G401.6 (cell line): ENCODE measurements at regions not wholly inside any gene's neighbourhood (a gene's known extent, or its start where the extent isn't known, plus 50 kb on each side); places are given as distances from the start of the nearest gene placed in this dataset.

Experiments used
- FAIRE-seq: peaks from 2 replicates; lab custom pipeline; 2012; peaks lifted over from hg19 to GRCh38; lab: Jason Lieb, UNC

DNA sequence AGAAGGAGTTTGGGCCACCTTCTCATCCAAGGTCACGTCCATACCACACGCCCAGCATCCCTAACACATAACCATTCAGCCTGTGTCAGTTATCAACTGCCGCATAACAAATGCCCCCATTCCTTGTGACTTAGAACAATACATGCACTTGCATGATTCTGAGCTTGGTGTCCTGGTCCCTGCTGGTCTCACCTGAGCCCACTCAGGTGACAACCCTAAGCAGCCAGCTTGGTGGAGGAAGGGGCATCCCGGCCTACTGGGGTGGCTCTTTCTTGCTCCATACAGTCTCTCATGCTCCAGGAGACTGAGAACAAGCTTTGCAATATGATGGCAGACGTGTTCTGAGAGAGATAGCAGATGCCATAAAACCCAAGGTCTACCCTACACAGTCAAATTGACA is 1276.9 kb downstream of the TBC1D22A start:
- FAIRE-seq: no peak

DNA sequence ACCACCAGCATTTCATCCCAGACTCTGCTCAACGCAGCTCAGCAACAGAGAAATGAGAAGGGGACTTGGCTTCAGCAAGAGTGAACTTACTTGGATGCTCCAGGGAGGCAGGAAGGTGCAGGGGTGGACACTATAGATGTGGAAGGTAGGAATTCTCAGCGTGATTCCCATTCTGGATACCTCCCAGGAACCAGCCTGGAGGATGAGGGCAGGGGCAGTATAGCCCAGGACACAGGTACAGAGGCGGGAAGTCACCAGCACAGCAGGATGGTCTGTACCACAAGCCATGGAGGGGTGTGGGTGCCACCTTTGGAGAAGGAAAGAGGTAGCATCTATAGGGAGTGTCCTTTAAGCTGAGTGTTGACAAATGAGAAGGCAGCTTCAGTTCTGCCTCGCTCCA is 1275.2 kb downstream of the TBC1D22A start:
- no peak for FAIRE-seq

DNA sequence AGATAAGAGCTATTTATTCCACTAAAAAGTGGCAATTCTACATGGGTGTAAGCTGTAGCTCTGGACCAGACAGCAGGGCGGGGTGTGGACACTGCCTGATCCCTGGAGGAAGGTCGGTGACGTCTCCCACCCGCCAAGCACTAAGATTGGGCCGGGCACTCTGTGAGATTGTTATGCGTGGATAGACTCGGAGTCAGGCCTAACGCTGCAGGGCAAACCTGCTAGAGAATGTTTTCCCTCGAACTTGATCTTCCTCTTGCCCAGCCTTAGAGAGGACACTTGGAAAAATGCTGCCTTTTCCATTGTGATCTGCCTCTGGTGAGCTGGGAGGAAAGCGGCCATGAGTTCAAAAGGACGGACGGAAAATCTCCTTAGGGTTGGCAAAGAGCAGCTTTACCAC is 1273.4 kb downstream of the TBC1D22A start:
- no peak for FAIRE-seq

DNA sequence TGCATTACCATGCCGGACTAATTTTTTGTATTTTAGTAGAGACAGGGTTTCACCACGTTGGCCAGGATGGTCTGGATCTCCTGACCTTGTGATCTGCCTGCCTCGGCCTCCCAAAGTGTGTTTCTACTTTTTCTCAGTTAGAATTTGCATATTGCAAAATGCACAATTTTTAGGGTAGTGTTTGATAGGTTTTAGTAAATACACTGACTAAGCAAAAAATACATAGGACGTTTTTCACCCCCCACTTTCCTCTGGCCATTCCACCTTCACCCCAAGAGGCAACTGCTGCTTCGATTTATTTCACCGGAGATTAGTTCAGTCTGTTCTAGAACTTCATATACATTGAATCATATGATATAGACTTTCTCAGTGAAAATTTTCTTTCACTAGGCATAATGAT is 1269.1 kb downstream of the TBC1D22A start:
- no peak for FAIRE-seq

DNA sequence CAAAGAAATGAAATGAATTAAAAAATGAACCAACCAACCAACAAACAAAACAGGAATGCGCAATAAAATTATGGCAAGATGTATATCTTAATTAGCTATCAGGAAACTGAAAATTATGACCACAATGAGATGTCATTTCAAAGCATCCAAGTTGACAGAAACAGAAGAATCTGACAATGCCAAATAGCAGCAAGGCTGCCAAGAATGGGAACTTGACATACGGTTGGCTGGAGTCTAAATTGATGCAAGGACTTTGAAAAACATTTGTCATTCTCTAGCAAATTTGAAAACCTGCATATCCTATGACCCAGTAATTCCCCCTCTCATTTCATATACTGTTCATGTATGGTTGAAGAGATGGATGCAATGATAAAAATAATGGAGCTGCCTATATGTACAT is 1262.6 kb downstream of the TBC1D22A start:
- FAIRE-seq: no peak

DNA sequence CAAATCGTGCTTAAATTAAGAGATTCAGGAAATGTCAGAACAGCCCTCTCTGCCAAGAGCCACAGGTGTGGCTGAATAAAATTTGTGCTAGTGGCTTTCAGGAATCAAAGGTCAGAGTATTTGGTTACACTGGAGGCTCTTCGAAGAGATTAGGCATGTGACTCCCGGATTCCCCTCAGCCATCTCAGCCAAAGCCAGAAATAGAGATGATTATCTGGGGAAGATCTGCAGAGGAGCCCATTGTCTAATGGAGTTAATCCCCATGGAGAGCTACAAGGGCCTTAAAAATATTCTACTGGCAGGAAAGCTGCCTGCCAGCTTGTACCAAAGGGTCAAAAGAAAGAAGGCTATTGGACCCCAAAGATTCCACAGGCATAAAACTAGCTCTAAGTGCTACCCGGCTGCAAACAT is 1259.5 kb downstream of the TBC1D22A start:
- FAIRE-seq: no peak

DNA sequence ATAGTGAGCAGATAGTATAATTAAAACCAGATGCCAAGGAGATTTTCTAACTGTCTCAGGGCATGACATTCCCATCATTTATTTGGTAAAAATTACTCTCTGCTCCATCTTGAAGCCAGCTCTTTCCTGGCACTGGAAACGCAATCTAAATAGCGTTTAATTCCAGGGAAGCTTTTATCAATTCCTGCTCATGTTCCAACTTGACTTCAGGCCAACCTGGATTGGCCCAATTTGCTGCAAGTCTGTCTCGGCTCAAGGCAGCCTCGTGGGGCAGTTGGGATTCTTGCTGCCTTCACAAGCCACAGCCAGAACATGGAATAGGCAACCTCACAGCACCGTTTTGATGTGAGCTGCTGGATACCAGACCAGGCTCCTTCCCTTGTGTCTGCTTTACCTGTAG is 1255.9 kb downstream of the TBC1D22A start:
- no peak for FAIRE-seq

DNA sequence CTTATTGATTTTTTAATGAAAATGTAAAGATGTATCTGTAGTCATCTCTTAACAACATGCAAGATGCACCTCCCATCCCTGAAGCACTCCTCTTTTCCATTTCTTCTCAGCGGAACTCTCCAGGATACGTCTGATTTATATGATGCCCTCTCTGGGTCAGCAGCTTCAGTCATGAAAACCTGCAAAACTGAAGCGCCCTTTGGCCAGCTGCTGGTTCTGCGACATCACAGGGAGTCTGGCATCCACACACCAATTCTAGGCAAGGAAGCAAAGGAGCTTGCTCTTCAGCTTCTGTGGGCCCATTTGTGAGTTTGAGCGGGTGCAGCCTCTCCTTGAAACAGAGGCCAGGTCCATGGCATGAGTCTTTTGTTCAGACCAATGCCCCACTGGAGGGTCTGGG is 1253.3 kb downstream of the TBC1D22A start:
- no peak for FAIRE-seq

DNA sequence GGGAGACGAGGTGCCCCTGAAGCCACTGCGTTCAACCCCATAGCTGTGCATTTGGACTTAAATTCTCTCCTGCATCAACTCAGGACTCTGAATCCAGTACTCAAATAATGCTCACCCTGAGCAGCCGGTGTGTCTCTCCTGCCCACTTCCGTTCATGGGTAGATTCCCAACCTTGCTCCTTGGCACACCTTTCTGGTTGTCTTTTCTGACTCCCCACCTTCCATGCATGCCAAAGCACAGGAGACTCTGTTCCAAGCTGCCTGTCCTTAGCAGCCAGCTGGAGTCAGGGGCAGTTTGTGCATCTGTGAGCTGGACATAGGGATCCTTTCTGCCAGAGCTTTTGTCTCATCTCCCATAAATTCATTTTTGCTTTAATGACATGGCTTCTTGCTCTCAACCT is 1242.5 kb downstream of the TBC1D22A start:
- no peak for FAIRE-seq

DNA sequence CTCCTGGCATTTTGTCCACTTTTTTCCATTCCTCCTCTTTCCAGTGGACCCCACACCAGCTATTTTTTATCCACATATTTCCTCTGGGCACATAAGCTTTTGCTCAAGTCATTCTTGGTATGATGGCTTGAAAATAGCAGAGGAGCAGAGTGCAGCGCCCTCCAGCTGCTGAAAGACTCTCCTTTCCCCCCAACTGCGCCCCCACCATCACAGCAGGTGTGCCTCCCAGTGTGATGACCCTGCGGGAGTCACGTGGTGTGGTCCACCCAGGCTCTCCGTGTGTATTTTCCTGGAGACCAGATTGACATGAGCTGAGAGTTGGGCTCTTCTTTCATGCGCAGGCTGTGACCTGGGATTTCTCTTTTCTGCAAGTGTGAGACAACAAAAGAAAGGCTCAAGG is 1241.6 kb downstream of the TBC1D22A start:
- FAIRE-seq: no peak

DNA sequence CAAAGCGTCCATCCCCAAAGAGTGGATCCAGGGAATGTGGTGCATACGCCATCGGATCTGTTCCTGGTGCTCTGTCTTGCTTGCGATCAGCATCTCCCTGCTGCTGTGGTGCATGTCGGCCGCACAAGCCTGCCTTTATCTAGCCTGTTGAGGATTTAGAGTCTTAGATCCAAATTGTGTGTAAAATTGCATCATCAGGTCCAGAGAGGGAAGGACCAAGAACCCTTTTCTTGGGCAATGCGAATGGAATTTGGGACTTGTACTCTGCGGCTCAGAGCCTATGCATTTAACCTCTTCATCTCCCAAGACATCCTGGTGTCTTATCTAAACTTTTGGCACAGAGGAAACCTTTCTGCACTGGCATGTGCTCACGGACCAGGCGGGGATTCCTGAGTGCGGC is 1238.7 kb downstream of the TBC1D22A start:
- no peak for FAIRE-seq

DNA sequence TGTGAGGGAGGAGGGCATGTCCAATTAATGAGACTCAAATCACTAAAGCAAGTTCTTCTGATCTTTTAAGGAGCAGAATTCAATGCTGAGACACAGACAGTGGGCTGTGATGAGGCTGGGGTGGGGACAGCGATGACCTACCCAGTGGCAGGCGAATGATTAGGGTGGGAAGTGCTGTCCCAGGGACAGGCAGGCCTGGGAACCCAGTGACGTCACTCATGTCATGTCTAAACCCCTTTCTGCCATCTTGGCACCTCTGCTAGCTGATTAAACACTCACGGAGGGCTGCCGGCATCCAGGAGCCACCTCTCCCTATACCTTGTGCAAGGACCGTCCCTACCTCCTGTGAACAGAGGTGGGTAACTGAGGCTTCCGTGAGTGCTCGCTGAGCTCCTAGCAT is 1235.2 kb downstream of the TBC1D22A start:
- FAIRE-seq: no peak

DNA sequence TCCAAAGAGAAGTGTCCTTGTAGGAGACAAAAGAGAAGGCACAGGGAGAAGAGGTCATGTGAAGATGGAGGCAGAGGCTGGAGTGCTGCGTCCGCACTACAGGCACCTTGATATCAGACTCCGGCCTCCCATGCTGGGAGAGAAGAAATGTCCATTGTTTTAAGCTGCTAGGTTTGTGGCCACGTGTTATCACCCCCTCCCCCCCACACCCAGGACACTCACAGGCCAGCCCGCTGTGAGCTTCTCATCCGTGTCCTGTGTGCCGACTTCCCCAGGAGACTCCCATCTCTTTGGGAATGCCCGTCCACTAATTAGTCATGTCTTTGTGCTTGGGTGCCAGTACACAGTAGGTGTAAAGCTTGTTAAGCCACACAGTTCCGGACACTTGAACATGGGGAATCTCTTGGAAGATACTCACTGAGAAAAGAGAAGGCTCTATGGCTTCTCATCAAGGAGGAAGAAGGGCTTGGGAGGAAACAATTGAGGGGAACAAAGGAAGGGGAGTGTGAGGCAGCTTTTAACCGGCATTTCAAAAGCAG is 1234.7 kb downstream of the TBC1D22A start:
- FAIRE-seq: no peak

DNA sequence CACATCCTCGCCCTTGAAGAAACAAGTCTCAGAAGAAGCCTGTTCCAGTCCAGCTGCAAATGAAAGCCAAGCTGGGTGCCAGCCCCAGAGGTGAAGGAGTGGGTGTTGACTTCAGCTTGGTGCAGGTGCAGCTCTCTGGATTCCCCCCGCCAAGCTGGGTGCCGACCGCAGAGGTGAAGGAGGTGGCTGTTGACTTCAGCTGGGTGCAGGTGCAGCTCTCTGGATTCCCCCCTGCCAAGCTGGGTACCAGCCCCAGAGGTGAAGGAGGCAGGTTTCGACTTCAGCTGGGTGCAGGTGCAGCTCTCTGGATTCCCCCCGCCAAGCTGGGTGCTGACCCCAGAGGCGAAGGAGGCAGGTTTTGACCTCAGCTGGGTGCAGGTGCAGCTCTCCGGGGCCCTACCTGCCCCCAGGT is 1234.0 kb downstream of the TBC1D22A start:
- FAIRE-seq: no peak

DNA sequence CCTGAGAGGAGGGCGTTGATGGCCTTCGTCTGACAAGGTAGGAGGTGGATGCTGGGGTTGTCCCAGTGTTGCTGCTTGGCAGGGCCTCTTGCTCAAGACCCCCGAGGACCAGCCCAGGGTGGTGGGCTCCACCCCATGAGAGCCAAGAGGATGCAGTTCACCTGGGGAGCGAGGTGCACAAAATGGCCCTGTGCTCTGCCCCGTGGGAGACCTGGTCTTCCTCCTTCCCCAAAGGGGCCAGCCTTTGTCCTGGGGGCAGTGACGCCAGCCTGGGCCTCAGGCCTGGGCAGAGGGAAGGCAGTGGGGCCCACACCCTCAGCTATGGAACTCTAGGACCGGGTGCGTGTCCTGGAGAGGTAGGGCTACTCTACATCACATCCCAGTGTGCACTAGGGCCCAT is 1233.3 kb downstream of the TBC1D22A start:
- no peak for FAIRE-seq

DNA sequence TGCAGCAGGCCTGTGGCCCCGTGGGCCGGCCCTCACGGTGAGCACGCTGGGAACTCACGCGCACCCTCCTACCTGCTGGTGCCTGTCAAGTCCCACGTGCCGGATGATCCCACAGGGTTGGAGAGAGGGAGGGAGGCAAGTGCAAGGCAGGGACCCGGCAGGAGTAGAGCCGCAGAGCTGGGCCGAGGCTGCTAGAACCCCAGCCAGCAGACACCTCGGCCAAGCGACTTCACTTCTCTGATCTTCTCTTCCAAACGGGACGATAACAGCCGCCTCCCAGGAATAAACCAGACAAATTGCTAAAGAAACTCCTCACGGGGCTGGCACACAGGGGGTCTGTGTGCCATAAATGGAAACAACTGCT is 1232.8 kb downstream of the TBC1D22A start:
- FAIRE-seq: no peak

DNA sequence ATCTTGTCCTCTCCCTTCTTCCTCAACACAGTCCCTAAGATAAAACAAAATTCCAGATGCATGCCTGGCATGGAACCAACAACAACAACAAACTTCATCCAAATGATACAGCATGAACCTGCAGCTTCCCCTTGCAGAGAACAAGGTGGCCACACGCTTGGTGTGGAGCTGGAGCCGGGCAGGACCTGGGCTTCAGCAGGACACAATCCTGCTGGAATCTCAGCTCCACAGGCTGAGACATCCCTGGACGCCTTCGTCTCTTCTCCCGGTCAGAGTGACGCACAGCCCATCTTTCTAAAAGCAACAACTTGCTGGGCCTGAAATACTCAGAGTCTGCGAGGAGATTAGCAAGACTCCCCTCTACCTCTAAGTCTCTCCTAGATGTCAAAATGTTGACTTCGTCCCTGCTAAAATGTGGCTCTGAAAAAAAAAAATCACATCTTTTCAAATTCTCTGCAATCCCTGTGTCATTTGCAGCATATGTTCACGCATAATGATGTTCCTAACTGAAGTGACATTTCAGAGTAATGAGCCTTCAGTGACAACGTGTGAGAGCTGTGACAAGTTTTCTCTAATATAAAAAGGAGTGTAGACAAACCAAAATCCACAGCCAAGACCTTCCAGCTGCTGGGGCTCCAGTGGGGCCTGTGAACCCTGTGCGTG is 1232.3 kb downstream of the TBC1D22A start:
- FAIRE-seq: no peak

DNA sequence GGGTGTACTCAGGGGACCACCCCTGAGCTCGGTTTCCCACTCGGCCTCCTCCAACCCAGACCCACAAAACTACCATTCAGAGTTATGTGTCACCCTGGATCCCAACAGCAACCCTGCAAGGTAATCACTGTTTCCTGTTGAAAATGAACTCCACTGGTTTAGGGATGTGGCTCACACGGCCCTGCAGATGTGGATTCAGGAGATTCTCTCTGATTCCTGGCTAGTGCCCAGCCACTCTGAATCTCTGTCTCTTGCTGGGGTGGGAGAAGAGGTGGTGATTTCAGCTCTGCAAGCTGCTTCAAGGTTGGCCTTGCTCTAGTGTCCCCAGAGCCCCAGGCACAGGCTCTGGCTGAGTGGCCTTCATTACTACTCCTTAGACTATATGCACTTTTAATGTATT is 1231.6 kb downstream of the TBC1D22A start:
- no peak for FAIRE-seq

DNA sequence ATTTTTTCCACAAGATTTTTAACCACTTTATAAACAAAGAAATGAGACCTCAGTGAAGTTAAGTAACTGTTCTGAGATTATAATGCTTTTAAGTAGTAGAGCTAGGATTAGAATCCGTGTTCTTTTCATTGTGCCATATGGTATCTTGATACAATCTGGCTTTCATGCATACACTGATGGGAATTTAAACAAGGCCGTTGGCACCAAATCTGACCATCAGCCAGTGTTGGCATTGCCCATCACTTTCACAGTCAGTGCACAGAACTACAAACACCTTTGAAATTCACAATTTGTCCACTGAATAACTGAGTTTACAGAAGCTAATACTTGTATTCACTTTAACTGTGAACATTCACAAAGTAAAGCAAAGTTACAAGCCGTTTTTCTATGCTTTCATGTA is 1228.0 kb downstream of the TBC1D22A start:
- FAIRE-seq: no peak

DNA sequence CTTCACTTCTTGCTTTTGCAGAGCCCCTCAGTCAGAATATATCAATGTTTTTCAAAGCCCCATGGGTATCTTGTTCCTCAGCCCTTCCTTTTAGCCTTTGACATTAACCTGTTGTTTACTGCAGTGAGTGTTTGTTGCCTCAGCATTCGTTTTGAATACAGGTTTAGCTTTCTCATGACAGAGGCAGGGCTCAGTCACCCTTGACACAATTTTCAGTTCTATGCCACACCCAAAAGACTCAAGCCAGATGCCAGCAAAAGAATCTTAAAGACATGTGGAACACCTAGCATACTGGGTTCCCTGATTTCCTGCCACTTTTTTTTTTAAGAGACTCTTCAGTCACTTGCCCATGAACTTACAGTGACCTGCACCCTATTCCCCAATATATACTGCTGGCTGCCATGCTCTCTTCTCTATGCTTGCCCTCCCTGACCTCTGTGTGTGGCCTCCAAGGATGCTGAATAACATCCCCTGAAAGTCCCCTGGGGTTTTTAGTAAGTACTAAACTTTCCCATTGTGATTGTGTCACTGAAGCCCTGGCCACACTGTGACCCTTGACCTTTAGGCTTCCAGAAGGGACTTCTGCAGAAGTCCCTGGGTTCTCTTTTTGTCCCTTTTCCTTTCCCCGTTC is 1225.5 kb downstream of the TBC1D22A start:
- no peak for FAIRE-seq

DNA sequence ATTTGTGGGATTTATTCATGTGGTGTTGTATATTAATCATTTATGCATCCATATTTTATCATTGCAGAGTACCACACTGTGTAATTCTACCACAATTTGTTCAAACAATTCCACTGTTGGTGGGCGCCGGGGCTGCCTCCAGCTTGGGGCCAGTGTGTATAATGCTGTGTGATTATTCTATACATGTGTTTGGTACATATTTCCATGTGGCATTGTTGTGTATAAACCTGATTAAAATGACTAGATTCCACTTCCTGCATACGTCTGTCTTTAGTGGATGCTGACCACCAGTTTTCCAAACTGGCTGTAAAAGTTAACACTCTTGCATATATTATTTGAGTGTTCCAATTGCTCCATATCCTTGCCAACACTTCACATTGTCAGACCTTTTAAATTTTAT is 1213.8 kb downstream of the TBC1D22A start:
- no peak for FAIRE-seq

DNA sequence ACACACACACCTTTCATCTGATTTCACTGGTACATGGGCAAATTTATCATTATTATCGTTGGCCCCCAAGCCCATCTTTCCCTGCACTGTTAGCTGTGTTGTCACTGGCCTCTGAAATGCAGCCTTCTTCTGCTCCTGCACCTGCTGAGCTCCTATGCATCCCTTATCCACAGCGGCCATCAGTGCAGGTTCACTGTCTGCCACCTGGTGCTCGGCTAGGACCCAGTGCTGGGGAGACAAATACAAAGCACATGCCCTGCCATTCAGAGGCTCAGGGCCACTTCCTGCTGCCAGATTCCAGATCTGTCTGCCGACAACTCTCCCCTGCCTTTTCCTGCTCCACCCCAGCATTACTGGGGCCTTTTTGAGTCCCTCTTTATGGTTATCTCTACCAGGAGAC is 1205.4 kb downstream of the TBC1D22A start:
- FAIRE-seq: no peak

DNA sequence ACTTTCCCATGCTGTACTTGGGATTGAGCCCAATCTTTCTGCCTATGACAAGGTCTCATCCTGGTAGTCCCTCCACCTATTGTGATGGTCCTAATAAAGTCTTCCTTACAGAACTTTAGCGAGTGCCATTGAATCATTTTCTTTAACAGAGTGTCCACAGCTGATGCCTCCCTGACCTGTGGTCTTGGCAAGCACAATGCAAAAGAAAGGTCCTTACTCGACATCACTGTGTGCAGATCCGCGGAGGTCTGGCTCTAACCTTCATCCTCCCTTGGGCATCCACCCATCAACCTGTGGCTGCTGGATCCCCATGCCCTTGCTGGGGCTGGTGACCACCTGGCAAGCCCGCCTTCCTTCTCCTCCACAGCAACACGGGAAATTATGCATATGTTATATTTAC is 1203.9 kb downstream of the TBC1D22A start:
- no peak for FAIRE-seq

DNA sequence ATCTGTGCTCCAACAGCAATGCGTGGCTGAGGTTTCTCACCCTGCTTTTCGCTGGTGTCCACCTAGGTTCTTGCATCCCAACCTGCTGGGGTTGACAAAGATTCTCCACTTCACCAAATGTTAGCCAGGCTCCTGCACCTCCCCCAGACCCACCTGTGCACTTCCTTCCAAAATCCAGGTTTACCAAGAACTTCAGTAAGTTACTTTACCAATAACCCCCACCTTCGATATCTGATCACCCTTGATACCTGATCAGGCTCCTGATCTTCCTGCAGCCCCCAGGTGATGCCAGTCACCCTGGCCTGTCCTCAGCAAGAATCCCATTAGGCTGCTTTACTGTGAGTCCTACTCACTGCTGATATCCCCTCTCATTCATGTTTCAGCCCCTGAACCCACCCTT is 1203.4 kb downstream of the TBC1D22A start:
- FAIRE-seq: no peak
